ENCODE measurements at regions not wholly inside any gene's neighbourhood (a gene's known extent, or its start where the extent isn't known, plus 50 kb on each side); places are given as distances from the start of the nearest gene placed in this dataset.

GRCh38 chr6:163720460-163721235 lies 306.1 kb downstream of the QKI start:
- no peak for DNase-seq (ENCODE audit: extremely low spot score)
- CTCF ChIA-PET, result no interaction called here
- TF ChIP-seq SUZ12 (IDR thresholded peaks at IDR 0.05) (no peak), CTBP1 (IDR thresholded peaks at IDR 0.05; ENCODE audit: borderline replicate concordance) (no peak), ZNF384 (IDR thresholded peaks at IDR 0.05) (no peak), SP1 (IDR thresholded peaks at IDR 0.05) (no peak), L3MBTL2 (conservative IDR thresholded peaks at IDR 0.05) (no peak), FOXK2 (IDR thresholded peaks at IDR 0.05) (no peak), NFRKB (IDR thresholded peaks at IDR 0.05) (no peak), ELF4 (IDR thresholded peaks at IDR 0.05) (no peak), ARNT (IDR thresholded peaks at IDR 0.05) (no peak), TARDBP (IDR thresholded peaks at IDR 0.05) (no peak), FOXA1 (IDR thresholded peaks at IDR 0.05) (no peak), HDGF (IDR thresholded peaks at IDR 0.05; ENCODE audit: borderline replicate concordance) (no peak)
- POLR2A ChIA-PET, result no interaction called here

- DNase-seq (ENCODE audit: extremely low spot score), result no peak
- no peak for TF ChIP-seq HDGF (IDR thresholded peaks at IDR 0.05; ENCODE audit: borderline replicate concordance)
- no peak for TF ChIP-seq SUZ12 (IDR thresholded peaks at IDR 0.05)
- no peak for TF ChIP-seq ARNT (IDR thresholded peaks at IDR 0.05)
- TF ChIP-seq CTBP1 (IDR thresholded peaks at IDR 0.05; ENCODE audit: borderline replicate concordance), result no peak
- no peak for TF ChIP-seq NFRKB (IDR thresholded peaks at IDR 0.05)
- TF ChIP-seq ZNF384 (IDR thresholded peaks at IDR 0.05), result no peak
- TF ChIP-seq FOXK2 (IDR thresholded peaks at IDR 0.05), result no peak
- TF ChIP-seq ELF4 (IDR thresholded peaks at IDR 0.05), result no peak
- no peak for TF ChIP-seq FOXA1 (IDR thresholded peaks at IDR 0.05)
- TF ChIP-seq SP1 (IDR thresholded peaks at IDR 0.05), result no peak
- TF ChIP-seq, protein P1, sequence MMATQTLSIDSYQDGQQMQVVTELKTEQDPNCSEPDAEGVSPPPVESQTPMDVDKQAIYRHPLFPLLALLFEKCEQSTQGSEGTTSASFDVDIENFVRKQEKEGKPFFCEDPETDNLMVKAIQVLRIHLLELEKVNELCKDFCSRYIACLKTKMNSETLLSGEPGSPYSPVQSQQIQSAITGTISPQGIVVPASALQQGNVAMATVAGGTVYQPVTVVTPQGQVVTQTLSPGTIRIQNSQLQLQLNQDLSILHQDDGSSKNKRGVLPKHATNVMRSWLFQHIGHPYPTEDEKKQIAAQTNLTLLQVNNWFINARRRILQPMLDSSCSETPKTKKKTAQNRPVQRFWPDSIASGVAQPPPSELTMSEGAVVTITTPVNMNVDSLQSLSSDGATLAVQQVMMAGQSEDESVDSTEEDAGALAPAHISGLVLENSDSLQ (IDR thresholded peaks at IDR 0.05), result no peak
- no peak for TF ChIP-seq L3MBTL2 (conservative IDR thresholded peaks at IDR 0.05)
- no peak for TF ChIP-seq TARDBP (IDR thresholded peaks at IDR 0.05)
- TF ChIP-seq LEF1 (IDR thresholded peaks at IDR 0.05; ENCODE audit: borderline replicate concordance), result no peak
- TF ChIP-seq FOXM1 (IDR thresholded peaks at IDR 0.05; ENCODE audit: borderline replicate concordance), result no peak
- no peak for TF ChIP-seq BHLHE40 (IDR thresholded peaks at IDR 0.05; ENCODE audit: borderline replicate concordance)
- ChIA-PET POLR2A (no interaction called here), CTCF (no interaction called here)
These were observed 305.5 kb downstream of the QKI start for GRCh38 chr6:163720005-163720404.

- POLR2A ChIA-PET, result no interaction called here
- no peak for TF ChIP-seq ELF4 (IDR thresholded peaks at IDR 0.05)
- CTCF ChIA-PET, result no interaction called here
These were observed 304.7 kb downstream of the QKI start for GRCh38 chr6:163719028-163719742.

GRCh38 chr6:163718537-163718936 lies 304.0 kb downstream of the QKI start:
- CTCF ChIA-PET, result no interaction called here
- POLR2A ChIA-PET, result no interaction called here
- DNase-seq (ENCODE audit: extremely low spot score), result no peak
- TF ChIP-seq FOXM1 (IDR thresholded peaks at IDR 0.05; ENCODE audit: borderline replicate concordance) (no peak), ELF4 (IDR thresholded peaks at IDR 0.05) (no peak), CTBP1 (IDR thresholded peaks at IDR 0.05; ENCODE audit: borderline replicate concordance) (no peak)

More at GRCh38 chr6:163719028-163719742, 304.7 kb downstream of the QKI start:
- DNase-seq (ENCODE audit: extremely low spot score), result no peak

- ChIA-PET CTCF (no interaction called here), POLR2A (no interaction called here)
- no peak for DNase-seq (ENCODE audit: extremely low spot score)
- no peak for TF ChIP-seq LEF1 (IDR thresholded peaks at IDR 0.05; ENCODE audit: borderline replicate concordance)
- TF ChIP-seq FOXA1 (IDR thresholded peaks at IDR 0.05), result no peak
- TF ChIP-seq, protein P1 (IDR thresholded peaks at IDR 0.05), result peak; percentile 97
These were observed 302.7 kb downstream of the QKI start for GRCh38 chr6:163717106-163717764.

- TF ChIP-seq SP1 (IDR thresholded peaks at IDR 0.05), result no peak
- TF ChIP-seq TARDBP (IDR thresholded peaks at IDR 0.05), result no peak
- TF ChIP-seq, protein P1 (IDR thresholded peaks at IDR 0.05), result no peak
- no peak for TF ChIP-seq FOXM1 (IDR thresholded peaks at IDR 0.05; ENCODE audit: borderline replicate concordance)
- DNase-seq (ENCODE audit: extremely low spot score), result no peak
- CTCF ChIA-PET, result no interaction called here
- POLR2A ChIA-PET, result no interaction called here
These were observed 302.2 kb downstream of the QKI start for GRCh38 chr6:163716690-163717089.

GRCh38 chr6:163715846-163716245 lies 301.3 kb downstream of the QKI start:
- CTCF ChIA-PET, result no interaction called here
- no peak for DNase-seq (ENCODE audit: extremely low spot score)
- POLR2A ChIA-PET, result no interaction called here
- TF ChIP-seq TARDBP (IDR thresholded peaks at IDR 0.05), result no peak
- TF ChIP-seq FOXK2 (IDR thresholded peaks at IDR 0.05), result no peak
- no peak for TF ChIP-seq ZNF384 (IDR thresholded peaks at IDR 0.05)
- TF ChIP-seq ELF4 (IDR thresholded peaks at IDR 0.05), result no peak
- no peak for TF ChIP-seq ARNT (IDR thresholded peaks at IDR 0.05)
- TF ChIP-seq NFRKB (IDR thresholded peaks at IDR 0.05), result no peak
- TF ChIP-seq SUZ12 (IDR thresholded peaks at IDR 0.05), result no peak
- TF ChIP-seq, protein P1 (IDR thresholded peaks at IDR 0.05), result no peak
- TF ChIP-seq SP1 (IDR thresholded peaks at IDR 0.05), result no peak
- no peak for TF ChIP-seq FOXA1 (IDR thresholded peaks at IDR 0.05)
- TF ChIP-seq L3MBTL2 (conservative IDR thresholded peaks at IDR 0.05), result no peak
- no peak for TF ChIP-seq HDGF (IDR thresholded peaks at IDR 0.05; ENCODE audit: borderline replicate concordance)
- no peak for TF ChIP-seq LEF1 (IDR thresholded peaks at IDR 0.05; ENCODE audit: borderline replicate concordance)
- no peak for TF ChIP-seq CTBP1 (IDR thresholded peaks at IDR 0.05; ENCODE audit: borderline replicate concordance)
- no peak for TF ChIP-seq FOXM1 (IDR thresholded peaks at IDR 0.05; ENCODE audit: borderline replicate concordance)

Data from HEK293T (cell line).